Bronchial epithelial cell (primary cell): ENCODE measurements at regions not wholly inside any gene's neighbourhood (a gene's known extent, or its start where the extent isn't known, plus 50 kb on each side); places are given as distances from the start of the nearest gene placed in this dataset.

Experiments
- DNase-seq: peaks from one replicate; pipeline ENCODE4 v3.0.0-alpha.2; 2010; ENCODE audit warnings: low read depth
- FAIRE-seq: peaks from 2 replicates; lab custom pipeline; 2011; peaks lifted over from hg19 to GRCh38; lab: Jason Lieb, UNC
- H3K27me3 ChIP-seq: 2 replicates; pipeline ENCODE4 v1.5.1; 2011; ENCODE audit warnings: low read length; ENCODE audit not compliant: control insufficient read depth, insufficient read depth
- H3K36me3 ChIP-seq: 2 replicates; pipeline ENCODE4 v1.5.1; 2011; ENCODE audit warnings: low read length; ENCODE audit not compliant: control insufficient read depth, insufficient read depth
- H3K4me3 ChIP-seq: 2 replicates; pipeline ENCODE4 v1.5.1; 2011; ENCODE audit warnings: mild to moderate bottlenecking, low read depth, low read length, control low read depth
- CTCF ChIP-seq: IDR thresholded peaks from 2 replicates; pipeline ENCODE4 v1.5.1; 2011; ENCODE audit warnings: mild to moderate bottlenecking, moderate library complexity, low read length, control low read depth, inconsistent platforms; ENCODE audit not compliant: insufficient read depth, severe bottlenecking

DNA sequence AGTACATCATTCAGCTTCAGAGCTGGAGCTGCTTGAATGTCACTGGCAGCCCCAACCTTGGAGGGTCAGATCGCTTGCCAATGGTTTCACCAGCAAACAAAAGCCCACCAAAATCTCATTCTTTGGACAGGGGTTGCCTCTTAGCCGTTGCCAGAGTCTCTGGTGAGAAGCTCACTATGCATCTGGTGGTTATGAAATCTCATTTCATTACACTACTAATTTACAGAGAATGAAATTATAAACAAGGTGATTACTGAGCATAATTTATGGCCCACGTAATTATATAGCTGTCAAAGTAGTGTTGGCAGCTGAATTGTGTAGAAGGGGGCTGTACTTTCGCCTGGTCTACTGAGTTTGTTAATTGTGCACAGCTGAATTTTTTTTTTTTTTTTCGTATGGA is 688.9 kb upstream of the KIF2B start:
- no peak for TF ChIP-seq CTCF
- FAIRE-seq, result no peak
- no peak overlapping the region for H3K4me3 ChIP-seq

GRCh38 chr17:53129863-53130262 is 692.9 kb upstream of the KIF2B start:
- Histone ChIP-seq H3K27me3 (no peaks in the 10 kb centered on the region), H3K4me3 (no peak overlapping the region), H3K36me3 (no peaks in the 10 kb centered on the region)
- FAIRE-seq (no peak), DNase-seq (no peak)
- TF ChIP-seq CTCF, result no peak

More for the DNA sequence above, 688.9 kb upstream of the KIF2B start:
- Histone ChIP-seq H3K27me3 (no peaks in the 10 kb centered on the region), H3K36me3 (no peaks in the 10 kb centered on the region)
- no peak for DNase-seq

DNA sequence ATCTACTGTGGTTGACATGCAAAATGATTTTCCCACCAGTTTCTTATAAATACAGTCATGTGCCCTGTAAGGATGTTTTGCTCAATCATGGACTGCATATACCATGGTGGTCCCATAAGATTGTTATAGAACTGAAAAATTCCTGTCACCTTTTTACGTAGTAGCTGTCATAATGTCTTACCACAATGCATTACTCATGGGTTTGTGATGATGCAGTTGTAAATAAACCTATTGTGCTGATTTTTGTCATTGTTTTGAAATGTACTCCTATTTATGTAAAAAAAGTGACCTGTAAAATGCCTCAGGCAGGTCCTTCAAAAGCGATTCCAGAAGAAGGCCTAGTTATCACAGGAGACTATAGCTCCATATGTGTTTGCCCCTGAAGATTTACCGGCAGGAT is 695.4 kb upstream of the KIF2B start:
- TF ChIP-seq CTCF, result no peak
- FAIRE-seq, result no peak
- H3K27me3 ChIP-seq, result no peaks in the 10 kb centered on the region
- H3K4me3 ChIP-seq, result no peak overlapping the region
- no peak for DNase-seq
- no peaks in the 10 kb centered on the region for H3K36me3 ChIP-seq

DNA sequence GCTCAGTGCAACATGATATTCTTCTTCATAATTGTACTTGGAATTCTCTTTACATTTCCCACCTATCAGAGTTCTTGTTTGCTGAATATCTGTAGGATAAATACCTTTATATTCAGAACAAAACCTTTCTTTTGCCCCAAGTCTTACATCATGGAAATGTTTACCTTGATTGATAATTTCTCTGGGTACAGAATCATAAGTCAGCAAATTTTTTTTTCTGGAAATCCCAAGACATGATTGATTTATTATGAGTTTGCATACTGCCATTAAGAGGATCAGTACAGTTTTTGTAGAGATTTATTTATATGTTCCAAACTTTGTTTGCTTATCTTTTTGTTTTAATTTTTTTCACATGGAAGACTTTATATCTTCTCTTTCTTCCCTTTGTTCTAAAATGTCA is 699.8 kb upstream of the KIF2B start:
- no peak overlapping the region for H3K4me3 ChIP-seq
- TF ChIP-seq CTCF, result no peak
- H3K36me3 ChIP-seq, result no peaks in the 10 kb centered on the region
- no peak for DNase-seq
- no peaks in the 10 kb centered on the region for H3K27me3 ChIP-seq
- FAIRE-seq, result no peak

DNA sequence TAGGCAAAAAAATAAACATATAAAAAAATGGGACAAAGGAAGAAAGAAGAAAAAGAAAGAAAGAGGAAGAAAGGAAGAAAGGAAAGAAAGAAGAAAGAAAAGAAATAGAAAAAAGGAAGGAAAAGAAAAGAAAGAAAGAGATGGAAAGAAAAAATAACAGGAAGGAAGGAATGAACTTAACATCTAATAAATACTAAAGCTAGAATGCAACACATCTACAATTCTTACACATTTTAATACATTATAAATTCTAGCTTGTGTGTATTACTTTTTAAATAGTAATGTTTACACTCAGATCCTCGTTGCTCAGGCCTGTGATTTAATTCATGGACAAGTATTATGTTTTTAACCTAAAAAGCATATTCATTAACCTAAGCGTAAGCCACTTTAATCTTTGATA is 703.0 kb upstream of the KIF2B start:
- DNase-seq, result no peak
- Histone ChIP-seq H3K27me3 (no peaks in the 10 kb centered on the region), H3K36me3 (no peaks in the 10 kb centered on the region), H3K4me3 (no peak overlapping the region)
- no peak for TF ChIP-seq CTCF
- FAIRE-seq, result no peak

DNA sequence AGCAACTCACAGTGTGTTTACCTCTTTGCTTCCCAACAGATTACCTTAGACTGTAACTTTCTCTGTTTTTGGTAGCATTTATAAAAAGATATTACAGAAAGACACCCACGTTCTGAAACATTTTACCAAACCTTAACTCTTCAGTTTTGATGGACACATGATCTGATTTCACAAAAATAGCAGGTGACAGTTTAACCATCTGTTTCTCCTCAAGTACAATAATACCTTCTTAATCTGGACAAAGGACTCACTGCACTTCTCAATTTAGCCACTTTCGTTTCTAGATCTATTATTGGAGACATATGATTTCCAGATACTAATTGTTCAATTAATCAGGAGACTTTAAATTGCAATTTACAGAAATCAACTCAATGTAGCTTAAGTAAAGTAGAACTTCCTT is 703.8 kb upstream of the KIF2B start:
- no peak overlapping the region for H3K4me3 ChIP-seq
- no peaks in the 10 kb centered on the region for H3K36me3 ChIP-seq
- no peak for DNase-seq
- TF ChIP-seq CTCF, result no peak
- H3K27me3 ChIP-seq, result no peaks in the 10 kb centered on the region
- FAIRE-seq, result no peak
